Adrenal gland (tissue), 5 donors: ENCODE measurements at regions not wholly inside any gene's neighbourhood (a gene's known extent, or its start where the extent isn't known, plus 50 kb on each side); places are given as distances from the start of the nearest gene placed in this dataset.

Experiments
- CTCF ChIP-seq, 6 experiments: fragments of 450-650 bp in 4 of 6; fragments of 200-600 bp in 2 of 6; sonication (generic) in 1 of 6; IDR thresholded peaks; 1 replicate in 5 of 6; 2 replicates in 1 of 6; pipeline versions ENCODE4 v1.5.1 to v1.8.0; 2016 to 2021; ENCODE audit warnings: antibody characterized with exemption in 6 of 6, mild to moderate bottlenecking in 2 of 6, moderate library complexity in 1 of 6
- POLR2A ChIP-seq, 2 donors: fragments of 450-650 bp; IDR thresholded peaks; one replicate each; pipeline ENCODE4 v1.6.1; 2017; ENCODE audit warnings: antibody characterized with exemption in 2 of 2, mild to moderate bottlenecking in 2 of 2, moderate library complexity in 1 of 2
- donor health status: DM: no; HTN: no; CAD: no.

- no peak for TF ChIP-seq CTCF (IDR thresholded peaks at IDR 0.05)
- TF ChIP-seq POLR2A (IDR thresholded peaks at IDR 0.05): no peak
Measured at GRCh38 chrX:125503769-125504168, 184.1 kb downstream of the TEX13C start.
